K562 (cell line): ENCODE measurements at regions not wholly inside any gene's neighbourhood (a gene's known extent, or its start where the extent isn't known, plus 50 kb on each side); places are given as distances from the start of the nearest gene placed in this dataset.

ENCODE experiments used
- ATAC-seq: fragments of 200-7000 bp; cut with Tn5 transposase; 3 replicates; pipeline ENCODE4 v1.9.1; 2020; ENCODE audit warnings: moderate library complexity
- BruUV-seq: library from RNA; stranded (reverse); fragments of 400-500 nt; replicated peaks from 2 replicates; lab custom pipeline; 2021; lab: Mats Ljungman, UMichigan
- CTCF ChIA-PET: fragments of 300-600 bp; formaldehyde crosslinking; extraction: SDS; loops from one replicate; lab custom pipeline; 2021; ENCODE audit warnings: low intra/inter-chr PET ratio; lab: Yijun Ruan, JAX
- POLR2A ChIA-PET: fragments of 300-600, 350-650 bp; sonication (Branson Sonifier 250); formaldehyde crosslinking; extraction: SDS; loops from one replicate; lab custom pipeline; 2021; ENCODE audit warnings: antibody characterized with exemption, inconsistent platforms; lab: Yijun Ruan, JAX
- DNase-seq, 4 experiments: peaks; one replicate each; pipeline versions ENCODE4 v3.0.0 to v3.0.0-alpha.2; 2011 to 2018; ENCODE audit warnings: low spot score in 3 of 4, mixed read lengths in 3 of 4; ENCODE audit errors: extremely low read depth in 1 of 4
- FAIRE-seq: peaks from 2 replicates; lab custom pipeline; 2011; peaks lifted over from hg19 to GRCh38; lab: Jason Lieb, UNC
- H2AFZ ChIP-seq: 2 replicates; pipeline ENCODE4 v1.6.0; 2011; ENCODE audit warnings: low read depth, low read length, control low read depth, inconsistent platforms
- H3K27ac ChIP-seq: fragments of 200-600 bp; 3 replicates; pipeline ENCODE4 v1.8.0; 2011; ENCODE audit warnings: low read depth, mild to moderate bottlenecking, control low read depth, inconsistent platforms, low read length, moderate library complexity, mixed read lengths; ENCODE audit errors: extremely low read depth
- H3K27me3 ChIP-seq, 2 experiments: fragments of 300-600 bp in 1 of 2; 2 replicates in 1 of 2; 3 replicates in 1 of 2; pipeline versions ENCODE4 v1.6.0 to v1.8.0; 2011; ENCODE audit warnings: inconsistent platforms in 2 of 2, low read length in 2 of 2, mild to moderate bottlenecking in 1 of 2, mixed read lengths in 1 of 2, moderate library complexity in 1 of 2; ENCODE audit not compliant: control insufficient read depth in 2 of 2, insufficient read depth in 2 of 2
- H3K36me3 ChIP-seq: fragments of 300-600 bp; 3 replicates; pipeline ENCODE4 v1.8.0; 2011; ENCODE audit warnings: mild to moderate bottlenecking, low read length, inconsistent platforms; ENCODE audit not compliant: control insufficient read depth, insufficient read depth
- H3K4me1 ChIP-seq, 2 experiments: fragments of 200-600 bp in 1 of 2; replicated peaks in 1 of 2; 2 replicates in 1 of 2; 3 replicates in 1 of 2; pipeline versions ENCODE4 v1.5.1 to v1.8.0; 2011; ENCODE audit warnings: inconsistent platforms in 2 of 2, low read length in 2 of 2, mild to moderate bottlenecking in 1 of 2, mixed read lengths in 1 of 2, moderate library complexity in 1 of 2; ENCODE audit not compliant: control insufficient read depth in 2 of 2, insufficient read depth in 2 of 2
- H3K4me2 ChIP-seq: 2 replicates; pipeline ENCODE4 v1.6.1; 2011; ENCODE audit warnings: low read length, control low read depth, inconsistent platforms, mixed read lengths; ENCODE audit not compliant: insufficient read depth
- H3K4me3 ChIP-seq: fragments of 200-600 bp; sonication (generic), shearing (Covaris generic); 2 replicates; pipeline ENCODE4 v1.5.1; 2016; ENCODE audit warnings: control low read depth, inconsistent platforms
- H3K79me2 ChIP-seq: fragments of 200-600 bp; 3 replicates; pipeline ENCODE4 v1.8.0; 2011; ENCODE audit warnings: low read length, inconsistent platforms; ENCODE audit not compliant: control insufficient read depth, insufficient read depth
- H3K9ac ChIP-seq, 2 experiments: 2 replicates each; pipeline versions ENCODE4 v1.6.0 to v1.6.1; 2011; ENCODE audit warnings: low read depth in 2 of 2, low read length in 2 of 2, control low read depth in 1 of 2, inconsistent platforms in 1 of 2, mild to moderate bottlenecking in 1 of 2, mixed read lengths in 1 of 2; ENCODE audit not compliant: insufficient read depth in 1 of 2
- H3K9me1 ChIP-seq: one replicate; pipeline ENCODE4 v1.6.0; 2011; ENCODE audit warnings: inconsistent platforms, mild to moderate bottlenecking, low read length, moderate library complexity; ENCODE audit not compliant: control insufficient read depth, insufficient read depth
- H3K9me3 ChIP-seq: replicated peaks from 2 replicates; pipeline ENCODE4 v1.5.1; 2011; ENCODE audit warnings: low read depth, low read length, inconsistent platforms; ENCODE audit not compliant: control insufficient read depth, insufficient read depth
- H4K20me1 ChIP-seq: replicated peaks from 2 replicates; pipeline ENCODE4 v1.6.1; 2011; ENCODE audit warnings: low read length, inconsistent platforms, mixed read lengths; ENCODE audit not compliant: control insufficient read depth, insufficient read depth
- EHMT2 ChIP-seq: fragments of 450-650 bp; IDR thresholded peaks from 2 replicates; pipeline ENCODE4 v1.6.1; 2018; ENCODE audit warnings: antibody characterized with exemption
- FOXP4 ChIP-seq: sonication (generic); formaldehyde crosslinking; IDR thresholded peaks from 2 replicates; pipeline ENCODE4 v1.8.0; 2022; ENCODE audit warnings: mild to moderate bottlenecking, missing genetic modification reagents, borderline replicate concordance
- GTF2F1 ChIP-seq: IDR thresholded peaks from 2 replicates; pipeline ENCODE4 v1.6.1; 2011; ENCODE audit warnings: low read depth, low read length, improper control_type of control experiment
- KLF10 ChIP-seq: fragments of 250-450 bp; sonication (Bioruptor Pico); IDR thresholded peaks from 2 replicates; pipeline ENCODE4 v1.6.1; 2021; ENCODE audit warnings: matching md5 sums
- MITF ChIP-seq: IDR thresholded peaks from 2 replicates; pipeline ENCODE4 v1.6.1; 2014; ENCODE audit warnings: antibody characterized with exemption
- PRDM10 ChIP-seq: fragments of 450-650 bp; IDR thresholded peaks from 2 replicates; pipeline ENCODE4 v1.6.1; 2018; ENCODE audit not compliant: partially characterized antibody
- SETDB1 ChIP-seq: IDR thresholded peaks from one replicate; pipeline ENCODE4 v1.6.1; 2012; ENCODE audit warnings: low read length, control low read depth, inconsistent platforms
- SRSF7 ChIP-seq: fragments of 200-400 bp; formaldehyde crosslinking; optimal IDR thresholded peaks from 2 replicates; pipeline ENCODE3; 2017; ENCODE audit warnings: mild to moderate bottlenecking, low read depth, low read length
- ZFP1 ChIP-seq: fragments of 450-650 bp; formaldehyde crosslinking; IDR thresholded peaks from 2 replicates; pipeline ENCODE4 v1.4.0; 2020; ENCODE audit warnings: mild to moderate bottlenecking, mixed read lengths
- ZNF143 ChIP-seq: sonication (generic); formaldehyde crosslinking; IDR thresholded peaks from 2 replicates; pipeline ENCODE4 v1.9.0; 2022; ENCODE audit warnings: mild to moderate bottlenecking, missing genetic modification reagents
- WGBS: fragments of 100-300 bp; shearing (Covaris generic); methylation state at CpG from one replicate; pipeline ENCODE4 v1.1.6; 2016; ENCODE audit warnings: low coverage, mixed read lengths; ENCODE audit not compliant: insufficient coverage; ENCODE audit errors: missing lambda C conversion rate; 5-methylcytosine and 5-hydroxymethylcytosine counted together
- in situ Hi-C: fragments of 300-500 bp; cut with MboI; formaldehyde crosslinking; loops from 4 replicates; pipeline ENCODE4 v1.15.0; 2018; ENCODE audit warnings: inconsistent platforms, mixed read lengths
- intact Hi-C: fragments of 100-400 bp; cut with micrococcal nuclease; formaldehyde crosslinking; loops from 2 replicates; pipeline ENCODE4 v1.14.2; 2022

GRCh38 chr5:128684961-128685360 is 146.9 kb upstream of the FBN2 start:
- no peaks in the 10 kb centered on the region for H3K4me1 ChIP-seq
- no peak overlapping the region for H3K4me3 ChIP-seq
- intact Hi-C loops (no loop called here), in situ Hi-C loops (no loop called here)
- no peak overlapping the region for H3K4me2 ChIP-seq
- FAIRE-seq (no peak), ATAC-seq (no peak), DNase-seq (no peak)
- ChIA-PET POLR2A (no interaction called here), CTCF (no interaction called here)
- H3K27ac ChIP-seq: no peak overlapping the region
- H3K9ac ChIP-seq: no peak overlapping the region
- H4K20me1 ChIP-seq: no peaks in the 10 kb centered on the region
- BruUV-seq: no TSS peak
- H3K9me1 ChIP-seq: no peaks in the 10 kb centered on the region
- H3K79me2 ChIP-seq: no peaks in the 10 kb centered on the region
- no peaks in the 10 kb centered on the region for H3K27me3 ChIP-seq
- TF ChIP-seq SRSF7: no peak
- TF ChIP-seq, all 486 proteins: peak for 0
- WGBS: 0% methylated on average over 1 of the region's 1 CpG
- H3K36me3 ChIP-seq: no peaks in the 10 kb centered on the region
- no peaks in the 10 kb centered on the region for H3K9me3 ChIP-seq
- H2AFZ ChIP-seq: no peak overlapping the region

GRCh38 chr5:128687930-128688329 is 149.9 kb upstream of the FBN2 start:
- H3K4me1 ChIP-seq: no peaks in the 10 kb centered on the region
- BruUV-seq: no TSS peak
- intact Hi-C loops (no loop called here), in situ Hi-C loops (no loop called here)
- H4K20me1 ChIP-seq: no peaks in the 10 kb centered on the region
- H3K4me2 ChIP-seq: no peak overlapping the region
- no peak overlapping the region for H3K27ac ChIP-seq
- ChIA-PET POLR2A (no interaction called here), CTCF (no interaction called here)
- H3K9me1 ChIP-seq: no peaks in the 10 kb centered on the region
- no peaks in the 10 kb centered on the region for H3K79me2 ChIP-seq
- ATAC-seq: no peak
- H3K36me3 ChIP-seq: no peaks in the 10 kb centered on the region
- no peak overlapping the region for H3K9ac ChIP-seq
- H3K9me3 ChIP-seq: no peaks in the 10 kb centered on the region
- H3K27me3 ChIP-seq: no peaks in the 10 kb centered on the region
- DNase-seq: no peak
- WGBS: 0% methylated on average over 2 of the region's 2 CpGs
- H3K4me3 ChIP-seq: no peak overlapping the region
- H2AFZ ChIP-seq: no peak overlapping the region
- FAIRE-seq: no peak
- TF ChIP-seq ZFP1 (CRISPR knock-in tag) (no peak), KLF10 (CRISPR knock-in tag) (no peak), SETDB1 (no peak), GTF2F1 (no peak), MITF (no peak), FOXP4 (CRISPR knock-in tag) (no peak), ZNF143 (CRISPR knock-in tag) (no peak), EHMT2 (no peak), PRDM10 (no peak)
